ENCODE measurements at regions not wholly inside any gene's neighbourhood (a gene's known extent, or its start where the extent isn't known, plus 50 kb on each side); places are given as distances from the start of the nearest gene placed in this dataset.

GRCh38 chr15:70290708-70291107, 193.0 kb upstream of the TLE3 start:
- DNase-seq (ENCODE audit: low read depth in 2 of 3, low spot score in 1 of 3): no peak

GRCh38 chr15:70289191-70289955, 191.7 kb upstream of the TLE3 start:
- no peak for DNase-seq (ENCODE audit: low read depth in 2 of 3, low spot score in 1 of 3)

GRCh38 chr15:70286113-70286806, 188.5 kb upstream of the TLE3 start:
- DNase-seq (ENCODE audit: low read depth in 2 of 3, low spot score in 1 of 3): no peak

- no peak for DNase-seq (ENCODE audit: low read depth in 2 of 3, low spot score in 1 of 3)
Measured at GRCh38 chr15:70284438-70285214, 186.9 kb upstream of the TLE3 start.

GRCh38 chr15:70283511-70283910, 185.8 kb upstream of the TLE3 start:
- no peak for DNase-seq (ENCODE audit: low read depth in 2 of 3, low spot score in 1 of 3)

- DNase-seq (ENCODE audit: low read depth in 2 of 3, low spot score in 1 of 3): no peak
Measured at GRCh38 chr15:70281811-70282307, 184.1 kb upstream of the TLE3 start.

GRCh38 chr15:70281261-70281810, 183.6 kb upstream of the TLE3 start:
- DNase-seq (ENCODE audit: low read depth in 2 of 3, low spot score in 1 of 3): no peak

GRCh38 chr15:70280781-70281180, 183.1 kb upstream of the TLE3 start:
- no peak for DNase-seq (ENCODE audit: low read depth in 2 of 3, low spot score in 1 of 3)

- DNase-seq (ENCODE audit: low read depth in 2 of 3, low spot score in 1 of 3): no peak
Measured at GRCh38 chr15:70279096-70279495, 181.4 kb upstream of the TLE3 start.

GRCh38 chr15:70278644-70279043, 180.9 kb upstream of the TLE3 start:
- DNase-seq (ENCODE audit: low read depth in 2 of 3, low spot score in 1 of 3): no peak

- DNase-seq (ENCODE audit: low read depth in 2 of 3, low spot score in 1 of 3): no peak
Measured at GRCh38 chr15:70277556-70277955, 179.8 kb upstream of the TLE3 start.

GRCh38 chr15:70276401-70276800, 178.7 kb upstream of the TLE3 start:
- DNase-seq (ENCODE audit: low read depth in 2 of 3, low spot score in 1 of 3): no peak

GRCh38 chr15:70275461-70276138, 177.9 kb upstream of the TLE3 start:
- DNase-seq (ENCODE audit: low read depth in 2 of 3, low spot score in 1 of 3): no peak

GRCh38 chr15:70274908-70275307, 177.2 kb upstream of the TLE3 start:
- DNase-seq (ENCODE audit: low read depth in 2 of 3, low spot score in 1 of 3): no peak

GRCh38 chr15:70274255-70274880, 176.7 kb upstream of the TLE3 start:
- DNase-seq (ENCODE audit: low read depth in 2 of 3, low spot score in 1 of 3): no peak

- no peak for DNase-seq (ENCODE audit: low read depth in 2 of 3, low spot score in 1 of 3)
Measured at GRCh38 chr15:70273808-70274207, 176.1 kb upstream of the TLE3 start.

GRCh38 chr15:70272565-70273355, 175.0 kb upstream of the TLE3 start:
- no peak for DNase-seq (ENCODE audit: low read depth in 2 of 3, low spot score in 1 of 3)

GRCh38 chr15:70271422-70272088, 173.8 kb upstream of the TLE3 start:
- DNase-seq (ENCODE audit: low read depth in 2 of 3, low spot score in 1 of 3): no peak

GRCh38 chr15:70270752-70271111, 173.0 kb upstream of the TLE3 start:
- no peak for DNase-seq (ENCODE audit: low read depth in 2 of 3, low spot score in 1 of 3)

Measured in stimulated activated CD4-positive, alpha-beta T cell treated with anti-CD3 and anti-CD28 coated beads, Interleukin-12 subunit alpha, Interleukin-12 subunit beta, amount 100 ng/mL, for 48 hours (primary cell).